ENCODE measurements at regions not wholly inside any gene's neighbourhood (a gene's known extent, or its start where the extent isn't known, plus 50 kb on each side); places are given as distances from the start of the nearest gene placed in this dataset.

DNA sequence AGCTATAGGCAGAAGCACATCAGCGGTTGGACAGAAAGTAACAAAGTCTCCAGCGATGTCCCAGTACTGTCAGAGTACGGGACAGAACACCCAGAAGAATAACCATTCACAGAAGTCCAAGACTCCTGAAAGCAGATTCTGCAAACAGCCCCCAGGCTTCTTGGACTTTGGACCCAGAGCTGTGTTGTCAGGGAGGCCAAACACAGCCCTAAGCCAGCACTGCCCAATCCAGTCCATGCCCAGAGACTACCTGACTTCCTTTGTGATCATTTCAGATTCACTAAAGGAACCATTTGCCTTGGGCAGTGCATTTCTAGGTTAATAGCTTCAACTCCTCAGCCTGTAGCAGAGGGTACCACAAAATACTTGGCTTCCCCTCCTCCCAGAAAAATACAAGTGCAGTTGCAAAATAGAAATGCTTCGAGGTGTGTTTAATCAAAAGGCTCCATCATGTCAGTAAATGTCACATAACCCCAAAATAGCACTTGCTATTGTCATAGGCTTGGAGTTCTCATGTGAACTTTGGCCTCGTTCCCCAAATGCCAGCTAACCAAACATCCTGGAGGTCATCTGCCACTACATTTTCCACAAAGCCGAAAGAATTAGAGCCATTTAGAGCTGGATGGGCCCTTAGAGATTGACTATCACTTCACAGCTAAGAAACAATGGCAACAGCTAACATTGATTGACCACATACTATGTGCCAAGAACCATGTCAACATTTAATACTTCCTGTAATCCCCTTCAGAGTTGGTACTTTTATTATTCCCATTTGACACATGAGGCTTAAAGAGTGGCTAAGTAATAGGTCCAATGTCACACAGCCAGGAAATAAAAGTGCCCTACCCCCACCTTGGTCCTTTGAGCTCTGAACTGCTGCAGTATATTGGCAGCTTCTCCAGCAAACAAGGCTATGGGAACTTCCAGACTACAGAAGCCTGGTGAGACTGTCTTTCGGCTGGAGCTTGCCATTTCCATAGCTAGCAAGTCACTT, 329.9 kb downstream of the FOXO1 start:
- DNase-seq (ENCODE audit: low read depth, low spot score): no peak

- no peak for DNase-seq (ENCODE audit: low read depth, low spot score)
These were observed 328.8 kb downstream of the FOXO1 start for GRCh38 chr13:40337651-40338050.

DNA sequence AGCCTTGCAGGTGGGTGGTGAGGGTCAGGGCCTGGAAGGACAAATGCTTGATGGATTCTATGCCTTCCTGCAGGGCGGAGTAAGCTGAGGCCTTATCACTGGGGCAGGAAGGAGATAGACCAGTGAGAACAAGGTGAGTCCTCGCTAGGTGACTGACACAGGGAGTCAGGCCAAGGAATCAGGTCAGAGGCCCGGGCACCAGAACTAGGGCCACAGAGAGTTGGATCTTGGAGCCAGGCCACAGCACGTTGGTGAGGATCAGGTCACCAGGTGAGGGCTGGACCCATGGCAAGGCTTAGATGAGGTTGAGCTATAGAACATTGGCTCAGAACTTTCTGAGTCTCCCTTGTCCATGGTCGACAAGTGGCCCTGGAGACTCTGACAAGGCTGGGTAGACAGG, 328.2 kb downstream of the FOXO1 start:
- no peak for DNase-seq (ENCODE audit: low read depth, low spot score)

DNA sequence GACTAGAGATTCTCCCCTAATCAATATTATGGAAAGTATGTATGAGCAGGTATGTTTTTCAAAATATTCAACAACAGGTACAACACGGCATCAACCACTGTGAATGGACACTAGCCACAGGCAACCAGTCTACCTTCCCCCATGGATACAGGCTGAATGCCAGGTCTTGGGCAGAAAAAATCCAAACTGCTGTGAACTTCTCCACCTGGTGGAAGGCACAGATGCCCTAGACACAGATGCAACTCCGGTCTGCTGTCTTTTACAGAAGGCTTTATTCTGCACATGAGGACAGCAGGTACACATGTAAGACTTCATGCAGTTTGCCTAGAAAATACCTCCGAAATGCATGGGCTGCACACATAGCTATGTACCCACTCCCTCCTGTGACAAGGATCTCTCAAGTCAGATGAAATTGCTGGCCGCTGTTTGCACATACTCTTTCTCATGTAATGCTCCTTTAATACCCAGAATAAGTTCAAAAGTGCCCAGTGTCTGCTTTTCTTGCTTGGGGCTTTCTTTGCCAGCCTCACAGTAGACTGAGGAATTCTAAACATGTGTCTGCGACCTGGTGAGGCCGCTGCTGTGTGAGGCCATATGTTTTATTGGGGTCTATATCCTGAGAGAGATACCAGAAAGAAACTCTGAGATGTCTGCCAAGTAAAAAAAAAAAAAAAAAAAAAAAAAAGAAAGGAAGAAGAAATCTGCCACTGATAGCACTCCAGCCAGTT, 325.9 kb downstream of the FOXO1 start:
- no peak for DNase-seq (ENCODE audit: low read depth, low spot score)

- DNase-seq (ENCODE audit: low read depth, low spot score): no peak
These were observed 325.4 kb downstream of the FOXO1 start for GRCh38 chr13:40341096-40341471.

DNA sequence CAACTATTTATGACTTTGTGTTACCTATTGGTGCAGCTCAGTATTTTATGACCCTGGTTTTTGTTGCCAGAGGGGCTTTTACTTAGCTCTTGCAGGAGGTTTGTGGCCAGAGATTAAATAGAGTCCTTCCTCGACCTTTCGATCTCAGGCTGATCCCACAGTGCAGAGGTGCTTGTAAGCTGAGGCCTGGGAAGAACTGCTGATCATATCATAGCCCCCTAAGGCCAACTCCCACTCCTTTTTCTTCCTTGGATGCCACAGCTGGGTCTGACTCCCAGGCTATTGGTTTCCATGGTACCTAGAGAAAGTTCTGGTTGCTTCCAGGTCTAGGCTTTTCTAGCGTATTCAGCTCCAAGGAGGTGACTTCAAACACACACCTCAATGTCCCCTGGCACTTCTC, 324.9 kb downstream of the FOXO1 start:
- no peak for DNase-seq (ENCODE audit: low read depth, low spot score)

GRCh38 chr13:40342461-40342860, 324.0 kb downstream of the FOXO1 start:
- no peak for DNase-seq (ENCODE audit: low read depth, low spot score)

GRCh38 chr13:40342901-40343300, 323.5 kb downstream of the FOXO1 start:
- no peak for DNase-seq (ENCODE audit: low read depth, low spot score)

- no peak for DNase-seq (ENCODE audit: low read depth, low spot score)
These were observed 322.7 kb downstream of the FOXO1 start for GRCh38 chr13:40343550-40344269.

DNA sequence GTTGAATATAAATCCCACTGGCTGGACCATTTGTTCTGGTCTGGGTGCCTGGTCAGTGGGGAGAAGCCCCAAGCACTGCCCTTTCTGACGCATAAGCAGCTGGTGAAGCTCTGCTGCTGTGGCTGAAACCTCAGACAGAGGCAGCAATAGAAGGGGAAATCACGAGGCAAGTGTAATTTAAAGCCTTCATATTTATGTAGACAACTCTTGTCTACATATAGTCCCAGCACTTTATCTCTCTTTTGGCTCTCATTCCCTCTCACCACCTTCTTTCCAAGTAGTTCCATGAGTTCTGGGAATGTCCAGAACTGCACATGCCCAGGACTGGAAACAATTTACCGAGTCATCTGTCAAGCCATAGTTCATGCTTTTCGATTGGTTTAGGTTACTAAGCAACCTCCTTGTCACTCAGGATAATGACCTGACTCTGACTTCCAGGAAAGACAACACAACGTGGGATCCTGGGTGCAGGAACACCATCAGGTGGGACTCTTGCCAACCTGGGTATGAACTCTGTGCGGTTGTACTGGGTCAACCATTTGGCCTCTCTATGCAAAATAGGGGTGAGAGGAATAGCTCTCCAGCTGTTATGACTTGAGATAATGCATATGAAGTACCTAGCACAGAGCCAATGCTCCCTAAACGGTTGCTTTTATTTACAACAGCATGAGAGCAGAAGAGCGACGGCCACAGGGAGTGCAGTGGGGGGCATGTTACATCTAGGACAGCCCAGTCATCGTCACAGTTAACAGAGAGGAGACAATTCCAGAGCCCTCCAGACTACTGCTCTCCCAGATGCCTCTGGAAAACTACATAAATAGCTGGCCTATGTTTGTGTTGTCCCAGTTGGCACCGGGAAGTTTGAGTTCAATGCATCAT, 321.9 kb downstream of the FOXO1 start:
- DNase-seq (ENCODE audit: low read depth, low spot score): no peak

DNA sequence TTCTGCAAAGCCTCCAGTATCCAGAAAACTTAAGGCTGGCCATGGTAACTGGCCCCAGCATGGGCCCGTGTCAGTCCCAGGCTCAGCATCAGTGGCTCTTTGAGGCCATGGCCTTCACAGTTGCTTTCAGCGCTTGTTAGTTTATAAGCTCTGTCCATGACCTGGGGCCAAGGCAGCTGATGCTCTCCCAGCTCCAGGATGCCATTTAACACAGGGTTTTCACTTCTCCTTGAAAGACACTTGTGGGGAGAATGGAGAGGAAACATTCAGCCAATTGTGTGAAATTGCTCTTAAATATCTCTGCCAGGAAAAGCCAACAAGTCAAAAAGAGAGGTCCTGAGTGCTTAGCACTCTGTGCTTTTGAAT, 321.3 kb downstream of the FOXO1 start:
- DNase-seq (ENCODE audit: low read depth, low spot score): no peak

GRCh38 chr13:40345654-40346372, 320.6 kb downstream of the FOXO1 start:
- DNase-seq (ENCODE audit: low read depth, low spot score): no peak

DNA sequence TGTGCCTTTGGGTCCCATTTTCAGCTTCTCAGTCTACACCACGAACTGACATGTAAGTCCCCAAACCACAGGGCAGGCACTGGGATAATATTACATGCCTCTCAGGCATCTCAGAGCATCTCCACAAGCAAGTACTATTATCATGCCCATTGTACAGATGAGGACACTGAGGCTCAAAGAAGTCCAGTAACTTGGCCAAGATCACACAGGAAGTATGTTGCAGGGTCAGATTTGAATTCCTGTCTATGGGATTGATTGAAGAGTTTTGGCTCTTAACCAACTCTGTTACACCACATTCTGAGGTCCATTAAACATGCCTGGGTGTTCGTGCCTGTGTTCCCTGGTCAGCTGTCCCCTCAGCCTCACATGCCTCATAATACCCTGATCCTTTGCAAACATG, 319.8 kb downstream of the FOXO1 start:
- no peak for DNase-seq (ENCODE audit: low read depth, low spot score)

DNA sequence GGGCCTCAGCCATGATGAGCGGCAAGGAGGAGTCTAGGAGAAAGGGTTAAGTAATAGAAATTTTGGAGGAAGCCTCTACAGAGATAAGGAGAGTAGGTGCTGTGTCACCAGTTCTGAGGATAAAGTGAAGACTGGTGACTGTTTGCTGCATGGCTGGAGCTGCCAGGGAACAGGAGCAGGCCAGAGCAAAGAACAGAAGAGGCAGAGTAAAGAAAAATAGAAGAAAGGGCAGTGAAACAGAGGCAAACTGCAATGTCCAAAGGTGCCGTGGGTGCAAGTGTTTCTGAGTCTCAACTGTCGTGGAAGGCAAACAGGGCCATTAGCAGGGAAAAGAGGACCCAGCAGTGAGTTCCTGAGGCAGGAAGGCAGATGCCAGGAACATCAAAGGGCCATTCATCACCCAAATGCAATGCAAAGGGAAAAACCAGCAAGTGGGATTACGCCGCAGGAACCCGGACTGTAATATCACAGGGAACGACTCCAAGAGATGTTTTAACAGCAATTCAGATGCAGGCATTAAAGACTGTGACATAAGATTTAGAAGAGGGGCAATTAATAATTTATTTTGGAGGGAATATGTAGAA, 318.3 kb downstream of the FOXO1 start:
- DNase-seq (ENCODE audit: low read depth, low spot score): no peak

- no peak for DNase-seq (ENCODE audit: low read depth, low spot score)
These were observed 316.0 kb downstream of the FOXO1 start for GRCh38 chr13:40350283-40350992.

GRCh38 chr13:40351537-40352379, 314.7 kb downstream of the FOXO1 start:
- no peak for DNase-seq (ENCODE audit: low read depth, low spot score)

DNA sequence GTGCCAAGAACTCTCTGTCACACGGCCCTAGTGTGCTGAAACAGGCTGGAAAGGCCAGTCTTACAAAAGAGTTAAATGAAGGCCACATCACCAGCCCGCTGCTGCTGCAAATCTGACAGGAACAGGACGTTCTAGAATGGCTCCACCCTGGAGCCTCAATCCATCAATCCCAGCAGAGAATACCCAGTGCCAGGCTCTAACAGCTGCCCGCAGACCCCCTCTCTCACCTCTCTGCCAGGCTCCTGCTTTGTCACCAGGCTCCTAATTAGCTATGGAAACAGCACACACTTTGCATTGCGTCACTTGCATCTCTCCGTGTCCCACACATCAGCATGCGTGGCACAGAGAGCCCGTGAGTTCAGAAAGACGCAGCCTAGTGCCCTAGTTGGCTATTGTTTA, 314.1 kb downstream of the FOXO1 start:
- no peak for DNase-seq (ENCODE audit: low read depth, low spot score)

DNA sequence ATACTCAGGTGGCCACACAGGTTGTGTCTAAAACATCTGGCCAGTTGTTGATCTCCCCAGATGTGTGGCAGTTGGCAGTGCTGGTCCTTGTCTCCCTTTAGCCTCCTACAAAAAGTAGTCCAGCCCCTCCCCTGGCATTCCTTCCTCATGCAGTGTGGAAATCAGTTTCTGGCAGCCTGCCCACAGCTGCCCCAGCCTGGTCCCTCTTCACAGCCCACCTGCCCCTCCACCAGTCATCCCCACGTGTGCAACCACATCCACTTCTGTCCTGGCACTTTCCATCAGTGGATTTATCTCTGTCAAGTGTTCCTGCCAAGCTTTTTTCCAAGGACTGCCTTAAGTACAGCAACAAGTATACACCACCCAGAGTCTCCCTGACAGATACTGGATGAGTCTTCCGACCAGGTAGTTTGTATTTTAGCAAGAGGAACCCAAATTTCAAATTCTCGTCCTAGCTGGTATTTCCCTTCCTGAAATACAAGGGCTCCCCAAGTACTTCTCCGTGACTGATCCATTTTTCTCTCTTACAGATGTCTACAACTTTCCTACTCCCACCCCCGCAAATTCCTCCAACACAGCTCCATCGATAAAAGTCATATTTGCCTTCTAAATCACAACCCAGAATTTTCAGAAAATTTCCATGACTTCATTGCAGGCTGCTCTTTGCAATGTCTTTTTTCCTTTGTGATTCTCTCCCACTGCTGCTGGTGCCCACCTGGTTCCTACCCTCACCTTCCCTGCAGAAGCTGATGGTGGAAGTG, 313.5 kb downstream of the FOXO1 start:
- DNase-seq (ENCODE audit: low read depth, low spot score): no peak
